HEK293 (cell line): ENCODE measurements at regions not wholly inside any gene's neighbourhood (a gene's known extent, or its start where the extent isn't known, plus 50 kb on each side); places are given as distances from the start of the nearest gene placed in this dataset.

ENCODE experiments used
- KLF16 ChIP-seq: fragments of 450-650 bp; formaldehyde crosslinking; IDR thresholded peaks from 2 replicates; pipeline ENCODE4 v1.5.1; 2017; ENCODE audit warnings: missing biosample characterization, missing genetic modification characterization
- YY1 ChIP-seq: fragments of 450-650 bp; formaldehyde crosslinking; IDR thresholded peaks from 2 replicates; pipeline ENCODE4 v1.5.1; 2018; ENCODE audit warnings: missing biosample characterization, missing genetic modification characterization
- ZBTB8A ChIP-seq: fragments of 450-650 bp; formaldehyde crosslinking; IDR thresholded peaks from 2 replicates; pipeline ENCODE4 v1.5.1; 2016; ENCODE audit warnings: missing biosample characterization, missing genetic modification characterization
- ZEB2 ChIP-seq: fragments of 450-650 bp; formaldehyde crosslinking; IDR thresholded peaks from 2 replicates; pipeline ENCODE4 v1.5.1; 2016; ENCODE audit warnings: missing biosample characterization, missing genetic modification characterization
- ZFP37 ChIP-seq: fragments of 450-650 bp; formaldehyde crosslinking; IDR thresholded peaks from 2 replicates; pipeline ENCODE4 v1.5.1; 2016; ENCODE audit warnings: missing biosample characterization, missing genetic modification characterization
- ZFP41 ChIP-seq: fragments of 450-650 bp; formaldehyde crosslinking; IDR thresholded peaks from 2 replicates; pipeline ENCODE4 v1.5.1; 2016; ENCODE audit warnings: missing biosample characterization, missing genetic modification characterization, borderline replicate concordance
- ZNF239 ChIP-seq: fragments of 450-650 bp; formaldehyde crosslinking; IDR thresholded peaks from 2 replicates; pipeline ENCODE4 v1.5.1; 2016; ENCODE audit warnings: missing biosample characterization, missing genetic modification characterization
- ZNF274 ChIP-seq, 2 experiments: fragments of 200-500 bp in 1 of 2; fragments of 450-650 bp in 1 of 2; sonication (Bioruptor generic) in 1 of 2; formaldehyde crosslinking in 1 of 2; IDR thresholded peaks; 2 replicates each; pipeline versions ENCODE4 v1.5.1 to v1.6.1; 2014 to 2016; ENCODE audit warnings: borderline replicate concordance in 1 of 2, inconsistent platforms in 1 of 2, low read length in 1 of 2, missing biosample characterization in 1 of 2, missing genetic modification characterization in 1 of 2
- ZNF302 ChIP-seq: fragments of 450-650 bp; formaldehyde crosslinking; IDR thresholded peaks from 2 replicates; pipeline ENCODE4 v1.5.1; 2016; ENCODE audit warnings: missing biosample characterization, missing genetic modification characterization, low read depth
- ZNF433 ChIP-seq: fragments of 450-650 bp; formaldehyde crosslinking; IDR thresholded peaks from 2 replicates; pipeline ENCODE4 v1.5.1; 2016; ENCODE audit warnings: missing biosample characterization, missing genetic modification characterization, low read depth
- ZNF473 ChIP-seq: fragments of 450-650 bp; formaldehyde crosslinking; IDR thresholded peaks from 2 replicates; pipeline ENCODE4 v1.5.1; 2017; ENCODE audit warnings: missing biosample characterization, missing genetic modification characterization
- TF ChIP-seq, protein P1 (sequence below): fragments of 450-650 bp; formaldehyde crosslinking; IDR thresholded peaks from 2 replicates; pipeline ENCODE4 v1.5.1; 2016; ENCODE audit warnings: missing biosample characterization, missing genetic modification characterization
- TF ChIP-seq, protein P2 (sequence below): fragments of 450-650 bp; formaldehyde crosslinking; IDR thresholded peaks from 2 replicates; pipeline ENCODE4 v1.5.1; 2016; ENCODE audit warnings: missing biosample characterization, missing genetic modification characterization

DNA sequence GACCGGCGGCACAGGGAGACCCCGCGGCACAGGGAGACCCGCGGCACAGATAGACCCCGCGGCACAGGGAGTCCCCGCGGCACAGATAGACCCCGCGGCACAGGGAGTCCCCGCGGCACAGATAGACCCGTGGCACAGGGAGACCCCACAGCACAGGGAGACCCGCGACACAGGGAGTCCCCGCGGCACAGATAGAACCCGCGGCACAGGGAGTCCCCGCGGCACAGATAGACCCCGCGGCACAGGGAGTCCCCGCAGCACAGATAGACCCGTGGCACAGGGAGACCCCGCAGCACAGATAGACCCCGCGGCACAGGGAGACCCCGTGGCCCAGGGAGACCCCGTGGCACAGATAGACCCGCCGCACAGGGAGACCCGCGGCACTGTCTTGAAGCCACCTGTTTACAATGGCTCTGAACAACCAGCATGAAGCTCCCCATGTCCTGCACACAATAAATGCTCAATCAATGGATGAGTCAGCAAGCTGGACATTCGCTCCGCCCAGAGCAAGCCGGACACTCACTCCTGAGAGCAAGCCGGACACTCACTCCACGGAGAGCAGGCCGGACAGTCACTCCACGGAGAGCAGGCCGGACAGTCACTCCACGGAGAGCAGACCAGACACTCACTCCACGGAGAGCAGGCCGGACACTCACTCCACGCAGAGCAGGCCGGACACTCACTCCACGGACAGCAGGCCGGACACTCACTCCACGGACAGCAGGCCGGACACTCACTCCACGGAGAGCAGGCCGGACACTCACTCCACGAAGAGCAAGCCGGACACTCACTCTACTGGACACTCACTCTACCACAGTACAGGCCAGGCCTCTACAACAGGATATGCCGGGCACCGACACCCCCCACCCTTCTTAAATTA lies 121.9 kb downstream of the RFLNA start:
- TF ChIP-seq KLF16 (tag by site-specific recombination) (no peak), ZNF274 (IDR thresholded peaks at IDR 0.05; ENCODE audit: low read length) (no peak), ZNF274 (tag by site-specific recombination; IDR thresholded peaks at IDR 0.05; ENCODE audit: borderline replicate concordance) (no peak), ZBTB8A (tag by site-specific recombination) (no peak), YY1 (no peak), ZFP41 (tag by site-specific recombination) (no peak), ZNF302 (tag by site-specific recombination) (no peak), ZNF473 (tag by site-specific recombination) (no peak), ZNF433 (no peak), ZFP37 (tag by site-specific recombination) (no peak), ZEB2 (tag by site-specific recombination) (no peak), ZNF239 (tag by site-specific recombination) (no peak)
- TF ChIP-seq, protein P1, sequence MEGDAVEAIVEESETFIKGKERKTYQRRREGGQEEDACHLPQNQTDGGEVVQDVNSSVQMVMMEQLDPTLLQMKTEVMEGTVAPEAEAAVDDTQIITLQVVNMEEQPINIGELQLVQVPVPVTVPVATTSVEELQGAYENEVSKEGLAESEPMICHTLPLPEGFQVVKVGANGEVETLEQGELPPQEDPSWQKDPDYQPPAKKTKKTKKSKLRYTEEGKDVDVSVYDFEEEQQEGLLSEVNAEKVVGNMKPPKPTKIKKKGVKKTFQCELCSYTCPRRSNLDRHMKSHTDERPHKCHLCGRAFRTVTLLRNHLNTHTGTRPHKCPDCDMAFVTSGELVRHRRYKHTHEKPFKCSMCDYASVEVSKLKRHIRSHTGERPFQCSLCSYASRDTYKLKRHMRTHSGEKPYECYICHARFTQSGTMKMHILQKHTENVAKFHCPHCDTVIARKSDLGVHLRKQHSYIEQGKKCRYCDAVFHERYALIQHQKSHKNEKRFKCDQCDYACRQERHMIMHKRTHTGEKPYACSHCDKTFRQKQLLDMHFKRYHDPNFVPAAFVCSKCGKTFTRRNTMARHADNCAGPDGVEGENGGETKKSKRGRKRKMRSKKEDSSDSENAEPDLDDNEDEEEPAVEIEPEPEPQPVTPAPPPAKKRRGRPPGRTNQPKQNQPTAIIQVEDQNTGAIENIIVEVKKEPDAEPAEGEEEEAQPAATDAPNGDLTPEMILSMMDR, result no peak
- TF ChIP-seq, protein P2, sequence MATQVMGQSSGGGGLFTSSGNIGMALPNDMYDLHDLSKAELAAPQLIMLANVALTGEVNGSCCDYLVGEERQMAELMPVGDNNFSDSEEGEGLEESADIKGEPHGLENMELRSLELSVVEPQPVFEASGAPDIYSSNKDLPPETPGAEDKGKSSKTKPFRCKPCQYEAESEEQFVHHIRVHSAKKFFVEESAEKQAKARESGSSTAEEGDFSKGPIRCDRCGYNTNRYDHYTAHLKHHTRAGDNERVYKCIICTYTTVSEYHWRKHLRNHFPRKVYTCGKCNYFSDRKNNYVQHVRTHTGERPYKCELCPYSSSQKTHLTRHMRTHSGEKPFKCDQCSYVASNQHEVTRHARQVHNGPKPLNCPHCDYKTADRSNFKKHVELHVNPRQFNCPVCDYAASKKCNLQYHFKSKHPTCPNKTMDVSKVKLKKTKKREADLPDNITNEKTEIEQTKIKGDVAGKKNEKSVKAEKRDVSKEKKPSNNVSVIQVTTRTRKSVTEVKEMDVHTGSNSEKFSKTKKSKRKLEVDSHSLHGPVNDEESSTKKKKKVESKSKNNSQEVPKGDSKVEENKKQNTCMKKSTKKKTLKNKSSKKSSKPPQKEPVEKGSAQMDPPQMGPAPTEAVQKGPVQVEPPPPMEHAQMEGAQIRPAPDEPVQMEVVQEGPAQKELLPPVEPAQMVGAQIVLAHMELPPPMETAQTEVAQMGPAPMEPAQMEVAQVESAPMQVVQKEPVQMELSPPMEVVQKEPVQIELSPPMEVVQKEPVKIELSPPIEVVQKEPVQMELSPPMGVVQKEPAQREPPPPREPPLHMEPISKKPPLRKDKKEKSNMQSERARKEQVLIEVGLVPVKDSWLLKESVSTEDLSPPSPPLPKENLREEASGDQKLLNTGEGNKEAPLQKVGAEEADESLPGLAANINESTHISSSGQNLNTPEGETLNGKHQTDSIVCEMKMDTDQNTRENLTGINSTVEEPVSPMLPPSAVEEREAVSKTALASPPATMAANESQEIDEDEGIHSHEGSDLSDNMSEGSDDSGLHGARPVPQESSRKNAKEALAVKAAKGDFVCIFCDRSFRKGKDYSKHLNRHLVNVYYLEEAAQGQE (tag by site-specific recombination), result no peak
